HL-60 (cell line): ENCODE measurements at regions not wholly inside any gene's neighbourhood (a gene's known extent, or its start where the extent isn't known, plus 50 kb on each side); places are given as distances from the start of the nearest gene placed in this dataset.

Experiments used
- DNase-seq, 2 experiments: peaks; one replicate each; pipeline ENCODE4 v3.0.0-alpha.2; 2010 to 2020; ENCODE audit warnings: low read depth in 1 of 2, low spot score in 1 of 2
- H3K27ac ChIP-seq: fragments of 250-450 bp; sonication (Bioruptor Pico); replicated peaks from 2 replicates; pipeline ENCODE4 v1.5.1; 2020; ENCODE audit warnings: mild to moderate bottlenecking, moderate library complexity
- H3K27me3 ChIP-seq: fragments of 250-450 bp; sonication (Bioruptor Pico); 2 replicates; pipeline ENCODE4 v1.5.1; 2021; ENCODE audit warnings: mild to moderate bottlenecking, moderate library complexity; ENCODE audit not compliant: insufficient read depth, poor library complexity, severe bottlenecking
- H3K4me3 ChIP-seq: replicated peaks from 2 replicates; pipeline ENCODE4 v1.5.1; 2011; ENCODE audit warnings: mild to moderate bottlenecking, control low read depth, low read length; ENCODE audit not compliant: insufficient read depth
- CTCF ChIP-seq: IDR thresholded peaks from one replicate; pipeline ENCODE4 v1.5.1; 2011; ENCODE audit warnings: low read length, control low read depth, inconsistent platforms; ENCODE audit not compliant: insufficient read depth
- GABPA ChIP-seq: IDR thresholded peaks from 2 replicates; pipeline ENCODE4 v1.6.1; 2012; ENCODE audit warnings: low read depth
- POLR2AphosphoS5 ChIP-seq: IDR thresholded peaks from 2 replicates; pipeline ENCODE4 v1.6.1; 2012; ENCODE audit warnings: low read depth
- SPI1 ChIP-seq: IDR thresholded peaks from 2 replicates; pipeline ENCODE4 v1.6.1; 2012; ENCODE audit warnings: low read depth, mild to moderate bottlenecking, borderline replicate concordance
- TF ChIP-seq, protein P1 (sequence below): IDR thresholded peaks from 2 replicates; pipeline ENCODE4 v1.6.1; 2012; ENCODE audit warnings: low read depth; ENCODE audit not compliant: insufficient replicate concordance

DNA sequence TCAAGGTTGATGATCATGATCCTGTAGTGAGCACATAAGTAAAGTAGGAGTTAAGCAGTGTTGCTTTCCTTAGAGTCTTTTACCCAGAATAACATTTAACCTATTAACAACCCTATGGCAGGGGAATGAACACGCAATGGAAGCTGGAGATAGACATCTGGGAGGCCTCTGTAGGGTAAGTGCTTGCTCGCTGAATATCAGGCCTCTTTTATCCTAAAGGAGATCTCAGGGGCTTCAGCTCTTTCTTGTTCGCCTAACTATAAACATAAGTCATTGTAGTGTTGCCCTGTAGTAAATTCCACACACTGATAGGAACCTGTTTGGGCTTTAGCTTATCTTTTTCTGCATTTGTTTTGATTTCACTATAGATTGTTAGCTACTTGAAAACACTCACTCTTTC, 174.4 kb upstream of the TCF4 start:
- Histone ChIP-seq H3K4me3 (no peak overlapping the region), H3K27ac (no peak overlapping the region), H3K27me3 (no peaks in the 10 kb centered on the region)
- TF ChIP-seq GABPA (no peak), SPI1 (no peak), CTCF (no peak), POLR2AphosphoS5 (no peak)
- TF ChIP-seq, protein P1, sequence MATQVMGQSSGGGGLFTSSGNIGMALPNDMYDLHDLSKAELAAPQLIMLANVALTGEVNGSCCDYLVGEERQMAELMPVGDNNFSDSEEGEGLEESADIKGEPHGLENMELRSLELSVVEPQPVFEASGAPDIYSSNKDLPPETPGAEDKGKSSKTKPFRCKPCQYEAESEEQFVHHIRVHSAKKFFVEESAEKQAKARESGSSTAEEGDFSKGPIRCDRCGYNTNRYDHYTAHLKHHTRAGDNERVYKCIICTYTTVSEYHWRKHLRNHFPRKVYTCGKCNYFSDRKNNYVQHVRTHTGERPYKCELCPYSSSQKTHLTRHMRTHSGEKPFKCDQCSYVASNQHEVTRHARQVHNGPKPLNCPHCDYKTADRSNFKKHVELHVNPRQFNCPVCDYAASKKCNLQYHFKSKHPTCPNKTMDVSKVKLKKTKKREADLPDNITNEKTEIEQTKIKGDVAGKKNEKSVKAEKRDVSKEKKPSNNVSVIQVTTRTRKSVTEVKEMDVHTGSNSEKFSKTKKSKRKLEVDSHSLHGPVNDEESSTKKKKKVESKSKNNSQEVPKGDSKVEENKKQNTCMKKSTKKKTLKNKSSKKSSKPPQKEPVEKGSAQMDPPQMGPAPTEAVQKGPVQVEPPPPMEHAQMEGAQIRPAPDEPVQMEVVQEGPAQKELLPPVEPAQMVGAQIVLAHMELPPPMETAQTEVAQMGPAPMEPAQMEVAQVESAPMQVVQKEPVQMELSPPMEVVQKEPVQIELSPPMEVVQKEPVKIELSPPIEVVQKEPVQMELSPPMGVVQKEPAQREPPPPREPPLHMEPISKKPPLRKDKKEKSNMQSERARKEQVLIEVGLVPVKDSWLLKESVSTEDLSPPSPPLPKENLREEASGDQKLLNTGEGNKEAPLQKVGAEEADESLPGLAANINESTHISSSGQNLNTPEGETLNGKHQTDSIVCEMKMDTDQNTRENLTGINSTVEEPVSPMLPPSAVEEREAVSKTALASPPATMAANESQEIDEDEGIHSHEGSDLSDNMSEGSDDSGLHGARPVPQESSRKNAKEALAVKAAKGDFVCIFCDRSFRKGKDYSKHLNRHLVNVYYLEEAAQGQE = no peak
- no peak for DNase-seq

DNA sequence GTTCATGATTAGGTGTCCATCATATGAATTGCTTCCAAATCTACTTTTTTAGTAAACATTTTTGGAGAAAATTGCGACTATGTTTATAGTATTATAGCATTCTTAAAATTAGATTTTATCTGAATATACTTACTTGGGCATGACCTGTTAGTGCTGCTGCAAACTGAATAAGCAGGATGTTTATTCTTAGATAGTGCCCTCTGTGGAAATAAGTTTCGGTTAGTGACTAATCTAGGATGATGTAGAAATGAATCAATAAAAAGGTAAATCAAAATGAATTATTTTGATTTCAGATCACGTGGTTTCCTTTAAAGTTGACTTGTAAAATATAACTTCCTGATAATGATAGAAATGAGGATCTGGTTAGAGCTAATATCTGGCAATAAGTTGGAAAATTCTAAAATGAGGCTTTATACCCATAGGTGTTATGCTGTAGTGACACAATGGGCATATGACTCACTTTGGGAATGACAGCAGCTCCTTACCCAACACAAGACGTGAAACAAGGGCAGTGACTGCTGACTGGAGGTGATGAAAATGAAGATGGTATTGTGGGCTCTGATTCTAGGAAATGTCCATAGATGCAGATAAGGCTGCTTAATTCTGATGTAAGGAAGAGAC, 165.8 kb upstream of the TCF4 start:
- Histone ChIP-seq H3K27me3 (no peaks in the 10 kb centered on the region), H3K27ac (no peak overlapping the region)
- DNase-seq = no peak

GRCh38 chr18:55751476-55751875, 163.5 kb upstream of the TCF4 start:
- Histone ChIP-seq H3K27ac (no peak overlapping the region), H3K27me3 (no peaks in the 10 kb centered on the region), H3K4me3 (no peak overlapping the region)
- no peak for DNase-seq
- no peak for TF ChIP-seq CTCF
- TF ChIP-seq, protein P1 = no peak
- TF ChIP-seq GABPA = no peak
- no peak for TF ChIP-seq SPI1
- no peak for TF ChIP-seq POLR2AphosphoS5

More for the DNA sequence above, 165.8 kb upstream of the TCF4 start:
- TF ChIP-seq, protein P1 = no peak
- no peak for TF ChIP-seq CTCF
- no peak for TF ChIP-seq GABPA
- no peak for TF ChIP-seq SPI1
- TF ChIP-seq POLR2AphosphoS5 = no peak
- H3K4me3 ChIP-seq = no peak overlapping the region
